ENCODE measurements at regions not wholly inside any gene's neighbourhood (a gene's known extent, or its start where the extent isn't known, plus 50 kb on each side); places are given as distances from the start of the nearest gene placed in this dataset.

DNA sequence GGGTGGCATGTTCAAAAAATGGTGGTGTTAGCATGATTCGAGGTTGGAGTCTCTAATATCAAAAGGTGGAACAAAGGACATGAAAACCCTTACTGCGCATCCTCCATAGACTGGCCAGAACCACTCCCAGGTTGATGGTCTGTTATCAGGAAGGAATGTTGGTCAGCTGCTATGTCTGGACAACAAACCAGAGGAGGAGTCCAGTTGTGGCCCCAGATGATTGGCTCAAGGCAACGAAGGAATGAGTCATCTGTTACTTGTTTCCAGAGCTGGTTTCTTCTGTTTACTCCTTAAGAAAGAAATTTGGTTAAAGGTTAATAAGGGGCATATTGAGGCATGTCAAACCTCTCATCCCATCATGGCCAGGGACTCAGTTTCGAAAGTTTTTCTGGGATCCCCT, 56.8 kb upstream of the GRIA4 start:
- in situ Hi-C loops (cut with HindIII; ENCODE audit: low sequenced_read_pairs): no loop called here

DNA sequence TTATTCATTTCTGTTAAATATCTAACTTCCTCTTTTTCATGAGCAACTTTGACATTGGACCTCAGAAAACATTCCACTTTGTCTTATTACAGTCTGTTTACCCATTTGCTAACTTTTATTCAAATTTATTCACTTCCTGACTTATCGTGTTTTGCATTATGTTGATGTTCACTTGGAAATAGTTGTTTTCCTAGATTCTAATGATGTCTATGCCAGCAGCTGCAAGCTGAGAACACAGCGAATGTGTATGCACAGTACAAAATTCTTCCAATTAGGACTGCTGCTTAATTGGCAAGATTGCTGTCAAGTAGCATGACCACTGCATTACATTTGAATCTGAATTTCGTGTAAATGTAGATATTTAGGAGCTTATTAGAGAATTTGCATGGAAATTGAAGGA, 61.5 kb upstream of the GRIA4 start:
- in situ Hi-C loops (cut with HindIII; ENCODE audit: low sequenced_read_pairs): no loop called here

DNA sequence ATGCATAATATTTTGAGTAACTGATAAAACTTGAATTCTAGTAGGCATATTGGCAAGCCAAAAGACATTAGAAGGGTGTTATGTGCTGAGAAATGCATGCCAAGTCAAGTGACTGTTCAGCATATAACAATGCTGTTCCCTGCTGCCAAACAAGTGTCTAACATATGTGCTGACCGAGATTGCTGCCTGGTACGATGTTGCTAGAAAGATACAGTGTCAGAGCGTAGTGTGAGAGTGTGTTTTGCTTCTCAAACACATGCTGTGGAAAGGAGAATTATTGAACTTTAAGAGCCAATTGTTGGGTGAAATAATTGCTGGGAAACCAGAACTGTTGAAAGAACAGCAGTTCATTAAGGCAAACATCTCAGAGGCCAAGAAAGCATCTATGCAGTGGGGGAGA, 71.3 kb upstream of the GRIA4 start:
- in situ Hi-C loops (cut with HindIII; ENCODE audit: low sequenced_read_pairs): no loop called here

DNA sequence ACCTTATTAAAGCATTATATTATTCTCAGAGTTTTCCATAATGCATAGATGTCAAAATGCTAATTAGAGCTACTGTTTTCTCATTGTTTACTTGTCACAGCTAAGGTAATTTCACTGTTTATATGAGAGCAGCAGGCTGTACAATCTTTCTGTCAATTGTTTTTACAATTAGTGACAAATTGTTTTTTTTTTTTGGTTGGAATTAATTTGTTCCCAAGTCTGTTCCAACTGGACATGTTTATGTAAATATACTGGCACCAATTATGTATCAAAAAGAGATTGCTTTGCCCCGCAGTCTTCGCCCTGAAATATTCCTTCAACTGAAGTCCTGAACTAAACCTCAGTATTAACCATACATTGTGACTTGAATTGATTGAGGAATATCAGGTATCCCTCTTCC, 72.3 kb upstream of the GRIA4 start:
- in situ Hi-C loops (cut with HindIII; ENCODE audit: low sequenced_read_pairs): no loop called here

DNA sequence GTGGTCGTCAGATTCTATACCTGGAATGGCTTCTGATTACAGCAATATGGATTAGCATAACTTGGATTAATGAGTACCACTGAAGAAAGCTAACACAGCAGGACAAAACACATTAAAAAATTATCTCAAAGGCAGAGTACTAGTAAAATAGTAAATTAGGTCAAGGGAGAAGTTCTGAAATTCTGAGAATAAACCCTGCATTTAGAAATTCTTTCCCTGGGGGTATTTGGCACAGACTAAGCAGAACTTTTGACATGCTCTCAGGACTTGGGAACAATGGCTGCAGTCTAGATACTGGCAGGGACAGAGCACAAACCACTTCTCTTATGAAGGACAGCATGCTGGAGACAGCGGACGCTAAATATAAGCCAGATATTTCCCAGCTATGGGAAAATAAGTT, 85.6 kb upstream of the GRIA4 start:
- in situ Hi-C loops (cut with HindIII; ENCODE audit: low sequenced_read_pairs): no loop called here

DNA sequence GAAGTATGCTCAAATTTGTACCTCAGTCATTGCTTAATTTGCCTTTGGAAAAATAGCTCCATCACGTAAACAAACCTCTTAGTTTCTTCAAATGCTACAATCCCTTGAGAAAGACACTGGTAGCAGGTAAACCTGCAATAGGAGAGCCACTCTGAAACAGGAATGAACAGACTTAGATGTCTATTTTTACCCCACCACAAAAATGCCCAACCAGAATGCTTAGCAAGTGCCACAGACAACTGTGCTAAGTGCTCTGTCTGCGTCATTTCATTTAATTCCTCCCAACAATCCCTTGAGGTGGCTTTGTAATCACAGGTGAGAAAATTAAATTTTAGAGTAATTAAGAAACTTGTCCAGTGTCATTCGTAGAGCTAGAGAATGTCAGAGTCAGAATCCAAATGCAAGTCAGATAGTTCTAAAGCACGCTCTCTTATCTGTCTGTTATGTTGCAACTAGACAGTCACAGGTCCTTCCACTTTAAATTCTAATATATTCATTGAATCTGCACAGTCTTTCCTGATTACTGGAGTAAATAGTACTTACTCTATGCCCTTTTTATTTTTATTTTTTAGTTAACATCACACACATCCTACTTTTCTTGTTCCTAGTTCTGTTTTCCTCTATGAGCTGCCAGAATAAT, 89.0 kb upstream of the GRIA4 start:
- in situ Hi-C loops (cut with HindIII; ENCODE audit: low sequenced_read_pairs): no loop called here

DNA sequence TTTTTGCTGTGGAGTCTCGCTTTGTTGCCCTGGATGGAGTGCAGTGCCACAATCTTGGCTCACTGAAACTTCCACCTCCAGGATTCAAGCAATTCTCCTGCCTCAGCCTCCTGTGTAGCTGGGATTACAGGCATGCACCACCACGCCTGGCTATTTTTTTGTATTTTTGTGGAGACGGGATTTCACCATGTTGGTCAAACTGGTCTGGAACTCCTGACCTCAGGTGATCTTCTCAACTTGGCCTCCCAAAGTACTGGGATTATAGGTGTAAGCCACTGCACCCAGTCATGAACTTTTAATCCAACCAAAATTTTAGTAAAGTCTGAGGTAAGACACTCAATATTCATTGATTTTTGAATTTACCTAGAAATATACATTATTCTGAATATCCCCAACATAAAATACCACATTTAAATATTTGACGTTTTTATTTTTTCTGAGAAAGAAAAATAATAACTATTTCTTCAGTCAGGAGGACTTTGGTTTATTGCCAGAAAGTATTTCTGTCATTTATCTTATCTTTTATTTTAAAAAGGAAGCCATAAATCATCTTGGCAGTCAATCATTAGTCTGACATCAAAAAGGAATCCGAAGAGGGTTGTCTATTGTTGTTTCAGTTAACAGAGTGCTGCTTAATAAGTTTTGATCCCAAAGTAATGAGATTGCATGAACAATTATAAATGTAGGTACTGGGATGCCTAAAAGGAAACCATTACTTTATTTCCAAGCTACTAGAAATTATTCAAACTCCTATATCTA, 102.2 kb upstream of the GRIA4 start:
- in situ Hi-C loops (cut with HindIII; ENCODE audit: low sequenced_read_pairs): no loop called here

DNA sequence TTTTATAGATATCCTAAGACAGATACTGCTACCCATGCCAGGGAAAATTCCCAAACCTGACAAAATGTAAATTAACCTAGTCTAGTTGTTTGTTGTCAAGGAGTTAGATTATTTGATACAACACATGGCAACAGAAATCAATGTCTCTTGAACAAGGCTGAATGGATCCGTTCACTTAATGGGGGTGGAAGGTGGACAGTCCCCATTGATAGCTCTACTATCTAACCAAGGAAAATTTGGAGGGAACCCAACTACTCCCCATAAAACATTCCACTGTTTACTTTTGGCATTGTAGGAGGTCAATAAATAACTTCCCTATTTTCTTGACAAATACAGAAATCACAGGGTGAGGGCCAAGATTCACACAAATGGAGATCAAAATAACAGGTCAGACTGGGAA, 117.9 kb upstream of the GRIA4 start:
- in situ Hi-C loops (cut with HindIII; ENCODE audit: low sequenced_read_pairs): no loop called here

DNA sequence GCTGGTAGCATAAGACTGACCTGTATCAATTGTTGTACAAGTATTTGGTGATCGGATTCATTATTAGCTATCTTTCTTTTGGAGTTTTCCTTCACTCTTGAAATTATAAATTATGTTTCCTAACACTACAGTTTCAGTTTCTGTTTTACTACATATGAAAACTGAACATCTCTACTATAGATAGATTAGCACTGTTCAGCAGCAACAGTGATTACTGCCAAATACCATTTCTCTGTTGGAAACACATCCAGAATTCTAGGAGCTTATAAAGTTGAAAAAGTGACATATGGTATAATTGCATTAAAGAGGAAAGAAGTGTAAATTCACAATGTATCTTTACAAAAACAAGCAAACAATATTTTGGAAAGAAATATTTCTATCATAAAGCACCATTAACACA, 118.5 kb upstream of the GRIA4 start:
- in situ Hi-C loops (cut with HindIII; ENCODE audit: low sequenced_read_pairs): no loop called here

DNA sequence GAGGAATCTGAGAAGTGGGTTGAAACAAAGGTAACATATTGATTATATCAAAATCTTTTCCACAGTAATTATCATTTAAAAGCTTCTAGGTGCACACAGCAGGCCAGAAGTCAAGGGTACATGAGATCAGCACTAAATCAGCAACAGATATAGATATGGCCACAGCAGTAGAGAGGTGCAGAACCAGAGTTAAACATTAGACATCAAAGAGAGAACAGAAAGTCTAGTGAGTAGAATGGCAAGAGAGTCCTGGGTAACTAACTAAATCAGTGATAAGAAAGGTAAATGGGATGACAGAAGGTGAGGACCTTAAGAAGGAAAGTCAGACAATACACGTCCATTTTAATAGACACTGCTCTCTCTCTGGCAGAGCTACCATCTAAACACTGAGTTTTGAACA, 119.5 kb upstream of the GRIA4 start:
- in situ Hi-C loops (cut with HindIII; ENCODE audit: low sequenced_read_pairs): no loop called here

DNA sequence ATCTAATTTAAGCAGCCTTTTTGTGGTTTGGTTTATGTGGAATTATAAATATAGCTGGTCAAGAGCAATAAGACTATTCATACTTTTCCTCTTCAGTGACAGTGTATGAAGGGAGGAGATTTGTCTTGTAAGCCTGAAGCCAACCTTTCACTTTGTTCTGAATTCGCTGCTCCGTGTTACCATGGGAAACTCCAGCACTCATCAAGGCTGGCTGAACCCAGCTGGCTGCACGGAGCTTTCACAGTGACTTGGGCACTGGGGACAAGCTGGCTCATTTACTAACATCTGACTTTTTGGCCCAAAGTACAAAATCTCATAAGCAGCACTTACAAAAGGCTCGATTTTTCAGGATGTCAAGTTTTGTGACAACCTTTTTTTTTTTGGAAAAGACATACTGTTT, 120.4 kb upstream of the GRIA4 start:
- in situ Hi-C loops (cut with HindIII; ENCODE audit: low sequenced_read_pairs): no loop called here

DNA sequence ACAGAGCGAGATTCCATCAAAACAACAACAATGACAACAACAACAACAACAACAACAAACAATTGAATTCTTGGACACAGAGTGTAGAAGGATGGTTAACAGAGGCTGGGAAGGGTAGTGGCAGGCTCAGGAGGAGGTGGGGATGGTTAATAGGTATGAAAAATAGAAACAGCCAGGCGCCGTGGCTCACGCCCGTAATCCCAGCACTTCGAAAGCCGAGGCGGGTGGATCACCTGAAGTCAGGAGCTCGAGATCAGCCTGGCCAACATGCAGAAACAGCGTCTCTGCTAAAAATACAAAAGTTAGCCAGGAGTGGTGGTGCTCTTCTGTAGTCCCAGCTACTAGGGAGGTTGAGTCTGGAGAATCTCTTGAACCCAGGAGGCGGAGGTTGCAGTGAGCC, 122.9 kb upstream of the GRIA4 start:
- in situ Hi-C loops (cut with HindIII; ENCODE audit: low sequenced_read_pairs): no loop called here

DNA sequence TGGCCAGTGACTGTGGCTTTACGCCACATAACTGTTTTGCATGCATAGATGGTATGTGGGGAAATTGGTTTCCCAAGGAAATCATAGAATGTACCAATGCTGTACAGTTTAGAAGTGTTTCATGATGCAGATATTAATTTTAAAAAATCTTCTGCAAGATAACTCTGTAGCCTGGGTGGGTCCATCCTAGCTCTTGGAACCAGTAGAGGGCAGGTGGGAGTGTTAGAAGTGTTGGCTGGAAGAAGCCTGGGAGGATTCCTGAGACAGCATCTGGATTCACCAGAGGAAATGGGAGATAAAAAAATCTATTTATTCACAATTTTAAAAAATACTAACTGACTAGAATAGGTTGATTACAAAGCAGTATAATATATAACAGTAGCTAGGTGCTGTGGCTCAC, 139.9 kb upstream of the GRIA4 start:
- in situ Hi-C loops (cut with HindIII; ENCODE audit: low sequenced_read_pairs): no loop called here

DNA sequence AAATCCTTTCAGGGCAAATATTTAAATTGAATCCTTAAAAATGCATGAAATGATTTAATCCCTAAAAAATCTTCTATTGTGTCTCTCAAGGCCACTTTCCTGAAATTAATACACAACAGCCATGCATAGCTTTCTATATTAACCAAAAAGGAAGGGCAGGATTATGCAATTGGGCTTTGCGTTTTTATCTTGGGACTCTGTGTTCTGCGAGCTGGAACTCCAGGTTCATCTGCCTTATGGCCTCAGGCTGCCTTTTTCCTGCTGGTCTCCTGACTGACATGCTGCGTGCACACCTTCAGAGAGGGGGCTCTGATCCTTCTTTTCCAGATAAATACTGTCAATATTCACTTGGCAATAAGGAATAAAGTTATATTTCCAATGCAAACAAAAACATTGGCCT, 141.7 kb upstream of the GRIA4 start:
- in situ Hi-C loops (cut with HindIII; ENCODE audit: low sequenced_read_pairs): no loop called here

DNA sequence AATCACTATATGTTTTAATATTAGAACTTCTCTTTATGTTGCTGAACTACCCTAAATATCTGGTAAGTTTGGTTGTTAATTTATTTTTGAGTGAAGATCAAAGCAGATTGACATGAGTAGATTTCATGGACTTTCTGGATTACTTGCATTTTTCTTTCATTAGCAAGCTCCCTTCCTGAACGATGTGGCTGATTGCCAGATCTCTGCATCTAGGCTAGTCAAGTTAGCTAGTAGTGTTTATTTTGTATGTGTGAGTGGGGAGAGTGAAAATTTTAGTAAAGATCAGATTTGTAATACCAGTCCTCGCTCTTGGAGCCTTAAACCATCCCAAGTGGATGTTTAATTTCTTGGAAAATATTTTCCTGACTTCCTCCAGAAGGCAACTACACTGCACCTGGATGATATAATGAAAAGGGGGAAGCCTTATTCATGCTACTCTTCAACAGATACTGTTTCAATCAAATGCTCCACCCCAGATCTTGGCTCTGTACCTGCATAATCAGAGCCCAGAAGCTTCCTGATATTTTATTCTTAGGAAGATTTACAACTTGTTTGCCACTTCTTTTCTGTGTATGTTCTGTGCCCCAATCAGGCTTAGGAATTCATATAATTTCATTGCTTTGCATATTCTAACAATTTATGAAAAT, 143.2 kb upstream of the GRIA4 start:
- in situ Hi-C loops (cut with HindIII; ENCODE audit: low sequenced_read_pairs): no loop called here

DNA sequence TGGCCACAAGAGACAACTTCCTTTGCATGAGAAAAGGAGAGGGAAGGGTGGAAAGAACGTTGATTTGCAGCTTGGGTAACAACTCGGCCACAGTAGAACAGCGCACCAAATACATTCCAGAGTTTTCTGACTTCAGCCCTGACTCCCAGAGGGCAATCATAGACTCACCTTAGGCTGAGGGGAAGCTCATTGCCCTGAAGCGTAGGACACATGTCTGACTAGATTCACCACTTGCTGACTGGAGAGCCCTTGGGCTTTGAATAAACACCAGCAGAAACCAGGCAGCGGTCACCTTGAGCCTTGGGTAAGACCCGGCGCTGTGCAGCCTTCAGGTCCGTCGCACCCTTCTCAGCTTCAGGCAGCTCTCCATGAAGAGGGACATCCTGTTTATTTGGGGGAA, 151.8 kb upstream of the GRIA4 start:
- in situ Hi-C loops (cut with HindIII; ENCODE audit: low sequenced_read_pairs): no loop called here

DNA sequence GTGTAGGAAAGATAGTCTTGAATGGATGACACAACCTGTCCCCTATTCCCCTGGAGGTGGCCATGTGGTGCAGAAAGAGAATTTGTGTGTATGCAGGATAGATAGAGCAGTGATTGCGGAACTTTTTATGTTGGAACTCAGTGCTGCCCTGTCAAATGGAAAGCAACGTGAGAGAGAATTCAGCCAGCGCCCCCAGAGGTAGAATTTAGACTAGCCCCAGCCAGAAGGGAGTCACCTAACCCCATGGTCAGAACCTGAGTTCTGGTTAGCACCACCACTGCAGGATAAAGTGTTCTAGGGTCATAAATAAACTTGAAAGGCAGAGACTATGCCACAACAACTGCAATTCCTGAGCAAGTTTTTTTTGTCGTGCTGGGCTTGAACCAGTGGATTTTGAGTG, 152.9 kb upstream of the GRIA4 start:
- in situ Hi-C loops (cut with HindIII; ENCODE audit: low sequenced_read_pairs): no loop called here

DNA sequence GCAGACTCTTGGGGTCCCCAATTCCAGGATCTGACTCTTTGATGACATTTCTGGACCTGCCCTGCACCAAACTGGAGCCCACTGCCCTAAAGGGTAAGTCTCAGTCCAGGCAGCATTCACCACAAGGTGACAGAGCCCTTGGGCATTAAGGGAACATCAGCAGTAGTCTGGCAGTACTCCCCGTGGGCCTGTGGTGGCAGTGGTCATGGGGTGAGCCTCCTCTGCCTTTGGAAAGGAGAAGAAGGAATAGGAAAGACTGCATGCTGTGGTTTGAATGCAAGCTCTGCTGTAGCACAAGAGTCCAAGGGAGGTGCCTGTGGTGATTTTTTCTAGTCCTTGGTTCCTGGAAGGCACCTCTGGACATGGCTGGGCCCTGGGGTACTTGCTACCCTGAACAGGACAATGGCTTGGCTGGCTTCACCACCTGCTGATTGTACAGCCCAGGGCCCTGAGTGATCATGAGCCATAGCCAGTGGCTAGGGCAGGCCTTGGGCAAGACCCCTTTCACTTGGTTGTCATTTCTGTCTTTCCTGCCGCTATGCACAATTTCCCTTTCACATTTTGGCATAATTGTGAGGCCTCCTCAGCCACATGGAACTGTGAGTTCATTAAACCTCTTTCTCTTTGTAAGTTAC, 160.7 kb upstream of the GRIA4 start:
- in situ Hi-C loops (cut with HindIII; ENCODE audit: low sequenced_read_pairs): no loop called here

DNA sequence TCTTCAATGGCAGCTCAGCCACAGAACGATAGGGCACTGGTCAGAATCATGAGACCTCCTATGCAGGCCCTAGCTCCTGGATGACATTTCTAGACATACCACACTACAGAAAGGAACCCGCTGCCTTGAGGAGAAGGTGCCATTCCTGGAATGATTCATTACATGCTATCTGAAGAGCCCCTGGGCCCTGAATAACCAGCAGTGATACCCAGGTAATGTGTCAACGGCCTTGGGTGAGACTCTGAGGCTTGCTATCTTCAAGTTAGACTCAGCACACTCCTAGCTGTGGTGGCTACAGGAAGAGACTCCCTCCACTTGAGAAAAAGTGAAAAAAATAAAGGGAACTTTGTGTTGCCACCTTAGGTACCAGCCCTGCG, 161.2 kb upstream of the GRIA4 start:
- in situ Hi-C loops (cut with HindIII; ENCODE audit: low sequenced_read_pairs): no loop called here

DNA sequence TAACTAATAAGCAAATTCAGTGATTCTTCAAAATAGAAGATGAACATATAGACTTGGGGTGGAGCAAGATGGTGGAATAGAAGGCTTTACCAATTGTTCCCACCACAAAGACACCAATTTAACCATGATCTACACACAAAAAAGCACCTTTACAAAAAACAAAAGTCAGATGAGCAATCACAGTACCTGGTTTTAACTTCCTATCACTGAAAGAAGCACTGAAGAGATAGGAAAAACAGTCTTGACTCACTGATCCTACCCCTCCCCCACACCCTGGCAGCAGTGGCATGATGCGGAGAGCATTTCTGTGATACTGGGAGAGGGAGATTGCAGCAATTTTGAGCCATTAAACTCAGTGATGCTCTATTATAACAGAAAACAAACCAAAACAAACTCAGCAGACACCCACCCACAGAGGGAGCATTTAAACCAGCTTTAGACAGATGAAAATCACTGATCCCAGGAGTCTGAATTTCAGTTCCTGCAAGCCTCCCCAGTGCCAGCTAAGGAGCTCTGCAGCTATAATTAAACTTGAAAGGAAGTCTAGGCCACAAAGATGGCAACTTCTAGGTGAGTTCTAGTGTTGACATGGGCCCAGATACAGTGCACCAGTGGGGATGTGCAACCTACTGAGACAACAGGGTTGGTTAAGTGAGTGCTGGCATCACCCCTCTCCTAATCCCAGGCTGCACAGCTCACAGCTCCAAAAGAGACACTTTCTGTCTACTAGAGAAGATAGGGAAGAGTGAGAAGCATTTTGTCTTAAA, 161.8 kb upstream of the GRIA4 start:
- in situ Hi-C loops (cut with HindIII; ENCODE audit: low sequenced_read_pairs): no loop called here

DNA sequence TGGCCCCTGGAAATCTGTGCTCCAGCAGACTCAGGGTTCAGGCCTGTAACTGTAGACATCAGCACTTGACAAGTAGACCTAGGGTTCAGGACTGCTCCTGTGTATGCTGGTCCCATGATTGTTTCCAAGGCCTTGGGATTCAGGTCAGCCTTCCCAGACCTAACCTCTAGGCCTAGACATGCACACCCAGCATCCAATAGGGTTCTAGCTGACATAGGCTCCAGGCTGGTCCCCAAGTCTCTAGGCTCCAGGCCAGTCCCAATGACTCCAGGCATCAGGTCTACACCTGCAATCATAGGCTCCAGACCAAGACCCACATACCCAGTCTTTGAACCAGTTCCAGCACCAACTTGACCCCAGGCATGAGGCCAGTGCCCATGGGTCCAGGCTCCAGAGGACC, 166.2 kb upstream of the GRIA4 start:
- in situ Hi-C loops (cut with HindIII; ENCODE audit: low sequenced_read_pairs): no loop called here
